Lung (tissue), 11 donors: ENCODE measurements at regions not wholly inside any gene's neighbourhood (a gene's known extent, or its start where the extent isn't known, plus 50 kb on each side); places are given as distances from the start of the nearest gene placed in this dataset.
A peak's percentile ranks its signal among the peaks of the same experiment; 100 is the strongest.

Source experiments
- ATAC-seq: fragments of 200-7000 bp; cut with Tn5 transposase; one replicate; pipeline ENCODE4 v1.9.1; 2020; ENCODE audit warnings: moderate number of reproducible peaks; ENCODE audit not compliant: insufficient read depth, low FRiP score
- DNase-seq, 3 donors: peaks; one replicate each; pipeline ENCODE4 v3.0.0-alpha.2; 2013 to 2017
- H3K27ac ChIP-seq, 2 donors: one replicate each; pipeline ENCODE4 v1.5.1; 2013; ENCODE audit warnings: mild to moderate bottlenecking in 2 of 2, moderate library complexity in 2 of 2, control low read depth in 1 of 2, inconsistent platforms in 1 of 2, low read depth in 1 of 2, low read length in 1 of 2
- H3K27me3 ChIP-seq, 3 donors: one replicate each; pipeline ENCODE4 v1.5.1; 2013; ENCODE audit warnings: low read length in 2 of 3; ENCODE audit not compliant: control insufficient read depth in 3 of 3, insufficient read depth in 3 of 3
- H3K36me3 ChIP-seq, 4 donors: one replicate each; pipeline ENCODE4 v1.5.1; 2013; ENCODE audit warnings: low read length in 4 of 4, mild to moderate bottlenecking in 1 of 4, moderate library complexity in 1 of 4; ENCODE audit not compliant: control insufficient read depth in 4 of 4, insufficient read depth in 4 of 4
- H3K4me1 ChIP-seq, 5 donors: one replicate each; pipeline ENCODE4 v1.5.1; 2013; ENCODE audit warnings: low read length in 5 of 5, mild to moderate bottlenecking in 2 of 5, moderate library complexity in 1 of 5; ENCODE audit not compliant: control insufficient read depth in 5 of 5, insufficient read depth in 5 of 5
- H3K4me3 ChIP-seq: one replicate; pipeline ENCODE4 v1.5.1; 2013; ENCODE audit warnings: mild to moderate bottlenecking, control low read depth, moderate library complexity
- H3K9ac ChIP-seq, 2 donors: one replicate each; pipeline ENCODE4 v1.5.1; 2013; ENCODE audit warnings: low read length in 2 of 2, control low read depth in 1 of 2; ENCODE audit not compliant: insufficient read depth in 1 of 2
- H3K9me3 ChIP-seq, 4 donors: one replicate each; pipeline ENCODE4 v1.5.1; 2013; ENCODE audit warnings: low read length in 3 of 4, mild to moderate bottlenecking in 1 of 4, moderate library complexity in 1 of 4; ENCODE audit not compliant: control insufficient read depth in 4 of 4, insufficient read depth in 3 of 4
- WGBS, 2 donors: extraction: QIAGEN DNeasy Blood & Tissue Kit; methylation state at CpG; one replicate each; pipeline ENCODE4 v1.1.7; 2013; 5-methylcytosine and 5-hydroxymethylcytosine counted together
- TF ChIP-seq, protein P1 (sequence below): IDR thresholded peaks from 2 replicates; pipeline ENCODE4 v1.5.1; 2012; ENCODE audit warnings: mild to moderate bottlenecking; ENCODE audit errors: control extremely low read depth, extremely low read depth
- donor health status: control.
- donor health status: control.
- donor health status: Bipolar disorder and iron deficiency.
- donor health status: healthy.
- donor health status: DM: yes; HTN: yes; CAD: no.

DNA sequence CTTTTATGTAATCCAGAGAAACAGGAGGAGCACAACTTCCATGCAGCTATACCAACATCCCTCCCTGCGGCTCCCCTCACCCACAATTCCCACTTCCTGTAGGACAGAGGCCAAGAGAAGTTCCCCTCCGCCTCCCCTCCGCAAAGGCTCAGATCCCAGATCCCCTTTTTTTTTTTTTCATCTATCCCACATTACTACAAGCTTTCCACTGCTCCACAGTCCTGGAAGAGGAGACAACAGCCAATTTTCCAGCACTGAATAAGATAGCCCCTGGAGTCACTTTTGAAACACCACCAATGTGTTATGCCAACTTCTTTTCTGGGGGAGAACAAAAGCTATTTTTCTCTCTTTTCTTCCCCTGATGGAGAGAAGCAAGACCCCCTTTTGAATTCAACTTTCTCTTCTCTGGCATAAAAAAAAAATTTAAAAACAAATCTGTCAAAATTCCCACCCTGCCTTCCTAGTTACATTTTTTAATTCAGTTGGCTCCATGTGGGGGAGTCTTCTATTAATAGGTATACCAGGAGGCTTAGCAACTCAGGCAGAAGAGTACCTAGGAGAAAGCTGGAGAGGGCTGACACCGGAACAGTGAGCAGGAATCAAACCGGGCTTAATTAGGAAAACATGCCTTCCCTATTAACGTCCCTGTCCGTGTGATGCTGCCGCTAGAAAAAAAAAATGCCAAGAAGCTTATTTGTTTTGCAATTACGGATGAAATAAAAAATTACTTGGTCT lies 543.4 kb downstream of the BUD13 start:
- peaks cover 0 to 17% (median 0%) of the 10 kb centered on the region in 5 donors for H3K4me1 ChIP-seq
- no peaks in the 10 kb centered on the region for H3K36me3 ChIP-seq
- TF ChIP-seq, protein P1, sequence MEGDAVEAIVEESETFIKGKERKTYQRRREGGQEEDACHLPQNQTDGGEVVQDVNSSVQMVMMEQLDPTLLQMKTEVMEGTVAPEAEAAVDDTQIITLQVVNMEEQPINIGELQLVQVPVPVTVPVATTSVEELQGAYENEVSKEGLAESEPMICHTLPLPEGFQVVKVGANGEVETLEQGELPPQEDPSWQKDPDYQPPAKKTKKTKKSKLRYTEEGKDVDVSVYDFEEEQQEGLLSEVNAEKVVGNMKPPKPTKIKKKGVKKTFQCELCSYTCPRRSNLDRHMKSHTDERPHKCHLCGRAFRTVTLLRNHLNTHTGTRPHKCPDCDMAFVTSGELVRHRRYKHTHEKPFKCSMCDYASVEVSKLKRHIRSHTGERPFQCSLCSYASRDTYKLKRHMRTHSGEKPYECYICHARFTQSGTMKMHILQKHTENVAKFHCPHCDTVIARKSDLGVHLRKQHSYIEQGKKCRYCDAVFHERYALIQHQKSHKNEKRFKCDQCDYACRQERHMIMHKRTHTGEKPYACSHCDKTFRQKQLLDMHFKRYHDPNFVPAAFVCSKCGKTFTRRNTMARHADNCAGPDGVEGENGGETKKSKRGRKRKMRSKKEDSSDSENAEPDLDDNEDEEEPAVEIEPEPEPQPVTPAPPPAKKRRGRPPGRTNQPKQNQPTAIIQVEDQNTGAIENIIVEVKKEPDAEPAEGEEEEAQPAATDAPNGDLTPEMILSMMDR: no peak
- WGBS, 2 donors: 52 to 61% methylated on average over 9 of the region's 9 CpGs
- DNase-seq: peak; percentile 23 to 67 (median 34)
- H3K9ac ChIP-seq: no peak overlapping the region
- H3K4me3 ChIP-seq: no peak overlapping the region
- H3K27ac ChIP-seq: no peak overlapping the region
- no peak for ATAC-seq
- H3K27me3 ChIP-seq: no peaks in the 10 kb centered on the region
- H3K9me3 ChIP-seq: peaks cover 0 to 4% (median 0%) of the 10 kb centered on the region in 4 donors

DNA sequence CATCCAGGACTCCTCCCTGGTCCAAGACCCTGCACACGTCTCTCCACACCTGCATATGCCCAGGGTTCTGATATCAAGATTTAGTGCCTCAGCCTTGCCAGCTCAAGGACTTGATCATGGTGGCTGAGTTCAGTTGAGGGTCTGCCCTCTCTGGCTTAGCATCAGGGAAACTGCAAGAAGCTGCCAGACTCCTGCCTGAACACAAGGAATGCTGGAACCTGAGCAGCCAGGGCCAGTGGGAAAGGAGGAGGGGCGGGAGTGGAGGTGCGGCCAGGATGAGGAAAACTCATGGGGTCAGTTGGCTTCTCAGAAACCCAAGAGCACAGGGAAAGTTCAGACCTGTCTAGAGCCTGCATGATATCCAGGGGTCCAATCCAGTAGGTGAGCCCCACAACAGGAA lies 546.1 kb downstream of the BUD13 start:
- TF ChIP-seq, protein P1: no peak
- H3K9ac ChIP-seq: no peak overlapping the region
- no peak for DNase-seq
- no peaks in the 10 kb centered on the region for H3K27me3 ChIP-seq
- no peak overlapping the region for H3K27ac ChIP-seq
- no peak overlapping the region for H3K4me3 ChIP-seq
- no peak for ATAC-seq
- peaks cover 0 to 4% (median 0%) of the 10 kb centered on the region in 4 donors for H3K9me3 ChIP-seq
- peaks cover 0 to 17% (median 0%) of the 10 kb centered on the region in 5 donors for H3K4me1 ChIP-seq
- no peaks in the 10 kb centered on the region for H3K36me3 ChIP-seq
- 84 to 94% methylated on average over 3 of the region's 3 CpGs for WGBS, 2 donors

DNA sequence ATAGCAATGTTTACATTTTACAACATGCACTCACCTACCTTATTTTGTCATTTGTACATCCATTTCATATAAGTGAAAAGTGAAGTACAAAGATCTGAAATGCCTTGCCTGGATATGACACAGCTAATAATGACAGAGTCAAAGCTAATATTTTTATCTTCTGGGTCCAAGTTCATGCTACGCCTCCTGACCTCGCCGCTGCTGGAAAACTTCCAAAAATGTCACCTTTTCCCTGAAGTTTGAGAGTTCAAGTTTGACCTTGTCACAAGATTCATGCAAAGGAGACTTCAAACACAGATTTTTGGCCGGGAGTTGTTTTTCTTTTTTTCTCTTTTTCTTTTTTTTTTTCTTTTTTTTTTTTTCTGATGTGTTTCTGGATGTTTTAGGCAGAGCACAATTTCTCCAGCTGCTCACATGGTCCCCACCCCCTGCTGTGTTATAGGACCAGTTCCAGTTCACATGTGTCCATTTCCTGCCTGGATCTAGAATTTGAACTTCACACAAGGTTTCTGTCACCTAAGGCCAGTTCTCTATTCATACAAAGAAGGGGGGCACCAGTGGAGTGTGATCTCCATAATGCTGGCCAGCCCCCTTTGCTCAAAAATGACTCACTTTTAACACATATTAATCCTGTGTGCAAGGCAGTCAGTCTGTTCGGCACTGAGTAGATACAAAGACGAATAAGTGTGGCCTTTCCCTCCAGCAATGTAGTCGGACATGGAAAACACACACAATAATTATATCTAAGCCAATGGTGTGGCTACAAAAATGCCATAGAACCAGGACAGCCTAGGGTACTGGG lies 546.8 kb downstream of the BUD13 start:
- H3K4me3 ChIP-seq: no peak overlapping the region
- TF ChIP-seq, protein P1: no peak
- no peak for ATAC-seq
- H3K36me3 ChIP-seq: no peaks in the 10 kb centered on the region
- WGBS, 2 donors: 67 to 76% methylated on average over 7 of the region's 7 CpGs
- H3K27me3 ChIP-seq: no peaks in the 10 kb centered on the region
- no peak overlapping the region for H3K9ac ChIP-seq
- no peak overlapping the region for H3K27ac ChIP-seq
- DNase-seq: peak in 2 of 3 donors; percentile 50 to 69
- H3K9me3 ChIP-seq: peaks cover 0 to 4% (median 0%) of the 10 kb centered on the region in 4 donors
- peaks cover 0 to 17% (median 0%) of the 10 kb centered on the region in 5 donors for H3K4me1 ChIP-seq
